ENCODE measurements at regions not wholly inside any gene's neighbourhood (a gene's known extent, or its start where the extent isn't known, plus 50 kb on each side); places are given as distances from the start of the nearest gene placed in this dataset.

DNA sequence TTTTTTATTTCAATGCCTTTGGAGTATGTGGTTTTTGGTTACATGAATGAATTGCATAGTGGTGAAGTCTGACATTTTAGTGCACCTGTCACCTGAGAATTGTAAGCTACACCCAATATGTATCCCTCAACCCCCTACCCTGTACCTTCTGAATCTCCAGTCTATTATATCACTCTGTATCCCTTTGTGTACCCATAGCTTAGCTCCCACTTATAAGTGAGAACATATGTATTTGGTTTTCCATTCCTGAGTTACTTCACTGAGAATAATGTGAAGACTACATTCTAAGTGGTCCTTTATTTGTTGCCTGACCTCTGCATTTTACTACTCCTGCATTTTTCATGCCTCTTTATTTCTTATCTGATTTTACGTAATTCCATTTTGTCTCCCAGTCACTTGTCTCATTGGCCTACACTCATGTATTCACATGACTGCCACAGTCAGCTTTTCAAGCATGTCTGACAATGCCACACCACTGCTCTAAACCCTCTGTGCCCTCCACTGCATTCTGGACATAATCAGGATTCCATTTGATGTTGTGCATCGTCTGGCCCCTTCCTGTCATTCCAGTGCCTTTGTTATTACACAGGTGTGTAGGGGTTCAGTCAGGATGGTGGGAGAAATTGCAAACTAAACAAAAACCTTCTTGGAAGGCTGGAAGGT lies 1325.5 kb downstream of the XPNPEP1 start:
- 27 to 41% (median 33%) methylated on average over 2 of the region's 2 CpGs for WGBS, 4 donors
- intact Hi-C loops (cut with DNase I), result no loop called here
- H3K4me3 ChIP-seq, result no peak overlapping the region
- no peaks in the 10 kb centered on the region for H3K27me3 ChIP-seq
- TF ChIP-seq, protein P1, sequence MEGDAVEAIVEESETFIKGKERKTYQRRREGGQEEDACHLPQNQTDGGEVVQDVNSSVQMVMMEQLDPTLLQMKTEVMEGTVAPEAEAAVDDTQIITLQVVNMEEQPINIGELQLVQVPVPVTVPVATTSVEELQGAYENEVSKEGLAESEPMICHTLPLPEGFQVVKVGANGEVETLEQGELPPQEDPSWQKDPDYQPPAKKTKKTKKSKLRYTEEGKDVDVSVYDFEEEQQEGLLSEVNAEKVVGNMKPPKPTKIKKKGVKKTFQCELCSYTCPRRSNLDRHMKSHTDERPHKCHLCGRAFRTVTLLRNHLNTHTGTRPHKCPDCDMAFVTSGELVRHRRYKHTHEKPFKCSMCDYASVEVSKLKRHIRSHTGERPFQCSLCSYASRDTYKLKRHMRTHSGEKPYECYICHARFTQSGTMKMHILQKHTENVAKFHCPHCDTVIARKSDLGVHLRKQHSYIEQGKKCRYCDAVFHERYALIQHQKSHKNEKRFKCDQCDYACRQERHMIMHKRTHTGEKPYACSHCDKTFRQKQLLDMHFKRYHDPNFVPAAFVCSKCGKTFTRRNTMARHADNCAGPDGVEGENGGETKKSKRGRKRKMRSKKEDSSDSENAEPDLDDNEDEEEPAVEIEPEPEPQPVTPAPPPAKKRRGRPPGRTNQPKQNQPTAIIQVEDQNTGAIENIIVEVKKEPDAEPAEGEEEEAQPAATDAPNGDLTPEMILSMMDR (IDR thresholded peaks at IDR 0.05), result no peak
- TF ChIP-seq POLR2A (IDR thresholded peaks at IDR 0.05), result no peak
- no peaks in the 10 kb centered on the region for H3K4me1 ChIP-seq
- DNase-seq (no peak), ATAC-seq (no peak)
- no peak overlapping the region for H3K27ac ChIP-seq
- H3K36me3 ChIP-seq, result no peaks in the 10 kb centered on the region
- no peaks in the 10 kb centered on the region for H3K9me3 ChIP-seq

- H3K27ac ChIP-seq, result no peak overlapping the region
- TF ChIP-seq, protein P1 (IDR thresholded peaks at IDR 0.05), result no peak
- TF ChIP-seq POLR2A (IDR thresholded peaks at IDR 0.05), result no peak
- DNase-seq, result no peak
- H3K4me1 ChIP-seq, result no peaks in the 10 kb centered on the region
- H3K9me3 ChIP-seq, result no peaks in the 10 kb centered on the region
- H3K36me3 ChIP-seq, result no peaks in the 10 kb centered on the region
- WGBS, 4 donors, result 81 to 87% (median 83%) methylated on average over 6 of the region's 6 CpGs
- intact Hi-C loops (cut with DNase I), result no loop called here
- no peak for ATAC-seq
- no peak overlapping the region for H3K4me3 ChIP-seq
- no peaks in the 10 kb centered on the region for H3K27me3 ChIP-seq
Observed at GRCh38 chr10:108597031-108597430, 1326.3 kb downstream of the XPNPEP1 start.

DNA sequence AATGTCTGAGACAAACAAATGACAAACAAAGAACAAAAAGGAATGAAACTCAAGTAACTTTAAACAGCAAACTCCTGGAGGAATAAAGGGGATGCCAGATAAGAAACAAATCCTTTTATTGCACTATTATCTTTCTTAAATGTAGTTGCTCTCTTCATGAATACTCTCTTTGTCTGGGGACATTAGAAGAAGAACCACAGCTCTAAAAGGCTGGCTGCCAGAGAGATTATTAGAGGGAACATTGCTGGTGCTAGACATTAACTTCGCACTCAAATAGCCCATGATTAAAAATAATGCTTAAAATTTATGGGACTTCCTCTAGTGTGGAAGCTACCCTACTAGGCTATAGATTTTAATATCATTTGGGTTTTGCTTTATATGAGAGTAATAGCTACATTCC lies 1330.4 kb downstream of the XPNPEP1 start:
- TF ChIP-seq, protein P1 (IDR thresholded peaks at IDR 0.05), result no peak
- no peak for TF ChIP-seq POLR2A (IDR thresholded peaks at IDR 0.05)
- no peak overlapping the region for H3K4me3 ChIP-seq
- H3K27ac ChIP-seq, result no peak overlapping the region
- no peaks in the 10 kb centered on the region for H3K36me3 ChIP-seq
- DNase-seq (no peak), ATAC-seq (no peak)
- no peaks in the 10 kb centered on the region for H3K27me3 ChIP-seq
- WGBS, 4 donors, result 68 to 83% (median 79%) methylated on average over 1 of the region's 1 CpG
- no peaks in the 10 kb centered on the region for H3K4me1 ChIP-seq
- intact Hi-C loops (cut with DNase I), result no loop called here
- H3K9me3 ChIP-seq, result no peaks in the 10 kb centered on the region

- Histone ChIP-seq H3K27ac (no peak overlapping the region), H3K4me1 (no peaks in the 10 kb centered on the region), H3K9me3 (no peaks in the 10 kb centered on the region), H3K27me3 (no peaks in the 10 kb centered on the region), H3K4me3 (no peak overlapping the region), H3K36me3 (no peaks in the 10 kb centered on the region)
- WGBS, 4 donors, result 83 to 93% (median 89%) methylated on average over 2 of the region's 2 CpGs
- intact Hi-C loops (cut with DNase I), result no loop called here
- no peak for TF ChIP-seq POLR2A (IDR thresholded peaks at IDR 0.05)
- TF ChIP-seq, protein P1 (IDR thresholded peaks at IDR 0.05), result no peak
- ATAC-seq, result no peak
- no peak for DNase-seq
Observed at GRCh38 chr10:108591417-108591816, 1331.9 kb downstream of the XPNPEP1 start.

Data from heart left ventricle (tissue), 16 donors.